RWPE1 (cell line): ENCODE measurements at regions not wholly inside any gene's neighbourhood (a gene's known extent, or its start where the extent isn't known, plus 50 kb on each side); places are given as distances from the start of the nearest gene placed in this dataset.

Source experiments
- CTCF ChIA-PET: fragments of 350-600 bp; sonication (Branson Sonifier 250); formaldehyde crosslinking; extraction: SDS; loops from one replicate; lab custom pipeline; 2021; lab: Yijun Ruan, JAX
- POLR2A ChIA-PET: fragments of 400-600 bp; formaldehyde crosslinking; extraction: SDS; loops from one replicate; lab custom pipeline; 2020; ENCODE audit warnings: antibody characterized with exemption; ENCODE audit not compliant: low non-redundant PET; lab: Yijun Ruan, JAX
- DNase-seq: peaks from one replicate; pipeline ENCODE4 v3.0.0; 2012; ENCODE audit warnings: low spot score
- H3K27ac ChIP-seq: fragments of 450-650 bp; 2 replicates; pipeline ENCODE4 v1.5.1; 2017
- TF ChIP-seq, protein P1 (sequence below): fragments of 450-650 bp; conservative IDR thresholded peaks from 2 replicates; pipeline ENCODE4 v1.5.1; 2017; ENCODE audit warnings: low read depth, mild to moderate bottlenecking

DNA sequence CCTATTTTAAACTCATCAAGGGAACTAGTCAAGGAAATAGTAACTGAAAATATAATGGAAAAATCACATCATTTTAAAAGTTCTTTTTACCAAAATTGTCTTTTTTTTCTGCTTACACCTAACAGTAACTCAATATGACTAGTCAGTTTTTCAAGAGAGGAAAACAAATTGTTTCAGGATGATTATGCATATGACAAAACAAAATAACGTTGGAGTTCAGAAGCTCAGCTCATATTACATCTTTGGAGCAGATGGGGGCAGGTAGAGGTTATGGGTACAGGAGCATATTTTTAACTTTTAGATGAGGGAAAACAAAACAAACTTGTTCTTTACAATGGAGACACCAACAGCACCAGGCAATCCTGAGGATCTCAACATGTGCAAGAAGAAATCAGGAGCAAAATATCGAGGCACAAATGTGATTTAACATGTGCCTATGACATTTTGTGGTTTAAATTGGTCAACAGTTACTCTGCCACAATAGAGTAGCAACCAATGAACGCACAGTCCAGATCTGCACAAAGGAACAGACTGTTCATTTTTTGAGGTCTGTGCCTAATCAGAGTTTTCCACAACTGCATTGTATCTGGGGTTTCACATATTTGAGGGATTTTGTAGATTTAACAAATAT is 659.0 kb downstream of the ANXA1 start:
- ChIA-PET CTCF (interaction anchor here (0.7 kb wide), 1 partner anchor 45 kb away, joined by 4 read pairs; no protein-coding TSS in a partner anchor), POLR2A (interaction anchor here (0.6 kb wide), 1 partner anchor 125 kb away, joined by 3 read pairs; no protein-coding TSS in a partner anchor)
- TF ChIP-seq, protein P1, sequence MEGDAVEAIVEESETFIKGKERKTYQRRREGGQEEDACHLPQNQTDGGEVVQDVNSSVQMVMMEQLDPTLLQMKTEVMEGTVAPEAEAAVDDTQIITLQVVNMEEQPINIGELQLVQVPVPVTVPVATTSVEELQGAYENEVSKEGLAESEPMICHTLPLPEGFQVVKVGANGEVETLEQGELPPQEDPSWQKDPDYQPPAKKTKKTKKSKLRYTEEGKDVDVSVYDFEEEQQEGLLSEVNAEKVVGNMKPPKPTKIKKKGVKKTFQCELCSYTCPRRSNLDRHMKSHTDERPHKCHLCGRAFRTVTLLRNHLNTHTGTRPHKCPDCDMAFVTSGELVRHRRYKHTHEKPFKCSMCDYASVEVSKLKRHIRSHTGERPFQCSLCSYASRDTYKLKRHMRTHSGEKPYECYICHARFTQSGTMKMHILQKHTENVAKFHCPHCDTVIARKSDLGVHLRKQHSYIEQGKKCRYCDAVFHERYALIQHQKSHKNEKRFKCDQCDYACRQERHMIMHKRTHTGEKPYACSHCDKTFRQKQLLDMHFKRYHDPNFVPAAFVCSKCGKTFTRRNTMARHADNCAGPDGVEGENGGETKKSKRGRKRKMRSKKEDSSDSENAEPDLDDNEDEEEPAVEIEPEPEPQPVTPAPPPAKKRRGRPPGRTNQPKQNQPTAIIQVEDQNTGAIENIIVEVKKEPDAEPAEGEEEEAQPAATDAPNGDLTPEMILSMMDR = no peak
- no peak overlapping the region for H3K27ac ChIP-seq
- no peak for DNase-seq

DNA sequence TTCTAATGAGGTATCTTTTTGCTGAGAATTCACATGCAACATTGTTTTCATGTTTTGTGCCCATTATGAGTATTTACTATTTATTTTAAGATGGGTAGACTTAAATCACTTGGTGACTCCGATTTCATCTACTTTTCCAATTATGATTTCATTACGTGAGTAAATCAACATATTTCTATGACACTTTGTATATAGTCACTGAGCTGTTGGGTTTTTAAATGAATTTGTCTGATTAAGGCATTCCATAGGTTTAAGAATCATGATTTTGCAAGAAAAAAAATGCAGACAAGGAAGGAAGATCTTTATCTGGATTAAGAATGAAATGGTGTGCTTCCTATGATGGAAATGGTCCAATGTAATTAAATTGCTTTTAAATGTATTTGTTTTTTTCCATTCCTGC is 661.9 kb downstream of the ANXA1 start:
- ChIA-PET POLR2A (no interaction called here), CTCF (no interaction called here)
- no peak for DNase-seq
- no peak overlapping the region for H3K27ac ChIP-seq
- TF ChIP-seq, protein P1 = no peak

DNA sequence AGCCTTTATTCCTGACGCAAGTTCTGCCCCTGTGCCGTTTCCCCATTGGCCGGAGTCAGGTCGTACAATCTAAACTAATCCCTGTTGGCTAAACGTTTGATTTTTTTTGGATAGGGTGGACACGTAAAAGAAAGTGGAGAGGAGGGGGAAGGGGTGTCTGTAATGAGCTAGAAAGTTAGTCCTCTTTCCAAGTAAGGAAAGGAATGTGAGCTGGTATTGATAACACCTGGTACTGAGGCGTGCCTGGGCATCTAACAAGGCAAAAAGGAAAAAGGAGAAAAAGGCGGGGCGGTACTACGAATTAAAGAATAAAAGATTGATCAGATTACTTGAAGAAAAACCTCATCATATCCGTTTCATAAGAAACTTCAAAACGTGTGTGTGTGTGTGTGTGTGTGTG is 665.2 kb downstream of the ANXA1 start:
- H3K27ac ChIP-seq = no peak overlapping the region
- TF ChIP-seq, protein P1 = no peak
- DNase-seq = no peak
- CTCF ChIA-PET = no interaction called here
- POLR2A ChIA-PET = no interaction called here

DNA sequence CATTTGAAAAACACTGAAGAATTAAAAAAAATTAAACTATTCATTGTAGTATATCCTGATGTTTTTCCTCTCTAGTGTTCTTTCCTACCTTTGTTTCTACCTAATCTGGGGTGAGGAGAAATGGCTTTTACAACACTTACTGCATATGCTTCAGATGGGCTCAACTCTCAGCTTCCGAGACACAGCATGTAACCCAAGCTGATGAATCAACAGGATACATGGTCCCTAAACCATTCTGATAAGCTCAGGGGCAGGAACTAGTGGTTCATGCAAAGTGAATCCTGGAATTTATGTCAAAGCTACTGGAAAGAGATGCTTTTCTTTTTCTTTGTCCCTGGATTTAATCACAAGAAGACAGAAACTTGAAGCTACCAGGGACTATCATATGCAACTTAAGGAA is 672.5 kb upstream of the RORB start:
- CTCF ChIA-PET = no interaction called here
- DNase-seq = no peak
- no peak overlapping the region for H3K27ac ChIP-seq
- POLR2A ChIA-PET = no interaction called here
- TF ChIP-seq, protein P1 = no peak

DNA sequence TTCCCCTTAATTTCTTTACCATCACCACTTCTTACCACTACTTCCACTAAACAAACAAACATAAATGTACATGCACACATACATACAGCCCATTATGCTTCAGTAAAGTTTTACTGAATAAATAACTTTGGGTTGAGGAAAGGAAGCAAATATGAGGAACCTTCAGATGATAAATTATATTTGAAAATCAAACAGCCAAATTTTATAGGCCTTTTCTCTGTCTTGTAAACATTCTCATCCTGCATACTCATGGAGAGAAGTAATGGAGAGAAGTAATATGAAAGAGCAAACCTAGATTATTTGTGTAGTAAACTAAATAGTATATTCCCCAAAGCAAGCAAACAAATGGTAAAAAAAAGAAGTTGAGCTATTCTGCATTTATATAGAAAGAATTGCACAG is 658.3 kb upstream of the RORB start:
- no peak for DNase-seq
- TF ChIP-seq, protein P1 = no peak
- ChIA-PET POLR2A (no interaction called here), CTCF (no interaction called here)
- H3K27ac ChIP-seq = no peak overlapping the region

DNA sequence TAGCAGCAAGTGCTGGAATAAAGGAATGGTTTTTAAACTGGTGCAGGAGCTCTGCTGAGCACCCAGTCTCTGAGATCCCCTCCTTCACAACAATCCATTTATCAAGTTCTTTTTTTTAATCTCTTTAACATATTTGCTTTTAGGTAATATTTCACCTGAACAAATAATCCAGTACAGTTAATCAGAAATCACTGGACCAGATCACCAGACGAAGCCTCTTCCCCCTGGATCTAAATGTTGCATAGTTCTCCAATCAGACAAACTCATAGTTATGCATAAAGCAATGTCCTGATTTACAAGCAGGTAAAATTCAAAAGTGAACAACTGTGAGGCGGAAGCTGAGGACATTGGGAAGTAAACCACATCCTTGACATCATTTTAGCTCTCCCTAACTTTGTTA is 657.7 kb upstream of the RORB start:
- DNase-seq = no peak
- ChIA-PET CTCF (no interaction called here), POLR2A (no interaction called here)
- H3K27ac ChIP-seq = no peak overlapping the region
- TF ChIP-seq, protein P1 = no peak
